ENCODE measurements at regions not wholly inside any gene's neighbourhood (a gene's known extent, or its start where the extent isn't known, plus 50 kb on each side); places are given as distances from the start of the nearest gene placed in this dataset.
A peak's percentile ranks its signal among the peaks of the same experiment; 100 is the strongest.

- DNase-seq = no peak
Observed at GRCh38 chr6:43946641-43947363, 176.8 kb downstream of the VEGFA start.

GRCh38 chr6:43945768-43946080 is 175.7 kb downstream of the VEGFA start:
- no peak for DNase-seq

DNA sequence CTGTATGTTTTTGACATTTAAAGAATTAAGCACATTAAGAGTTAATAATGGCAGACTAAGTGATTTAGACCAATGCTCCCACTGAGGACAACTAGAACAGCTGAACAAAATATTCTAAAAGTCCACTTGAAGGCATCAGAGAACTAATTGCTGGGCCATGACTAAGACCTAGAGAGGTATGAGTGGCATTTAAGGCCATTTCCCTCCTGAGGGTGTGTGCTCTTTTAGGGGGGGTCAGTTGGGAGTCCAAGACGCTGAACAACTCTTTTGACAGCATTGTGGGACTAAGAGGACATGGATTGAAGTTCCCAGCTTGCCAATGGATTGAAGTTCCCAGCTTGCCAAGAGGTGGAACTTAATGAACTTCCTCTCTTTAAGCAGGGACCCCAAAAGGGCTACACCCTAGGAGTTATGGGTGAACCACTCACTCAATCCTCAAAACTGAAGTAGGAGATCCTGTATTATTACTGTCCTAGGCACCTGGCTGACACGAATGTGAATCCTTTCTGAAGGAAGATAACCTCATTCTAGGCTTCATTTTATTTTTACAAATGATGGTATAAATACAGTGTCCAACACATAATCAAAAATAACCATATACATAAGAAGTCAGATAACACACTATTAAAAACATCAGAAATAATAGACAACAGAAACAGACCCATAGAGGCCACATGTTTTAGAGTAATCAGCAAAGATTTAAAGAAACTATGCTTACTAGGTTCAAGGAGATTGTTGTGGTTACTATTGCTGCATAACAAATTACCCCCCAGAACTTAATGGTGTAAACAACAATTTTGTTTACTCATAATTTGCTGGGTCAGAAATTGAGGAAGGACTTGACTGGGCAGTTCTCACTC is 175.1 kb downstream of the VEGFA start:
- no peak for DNase-seq

- DNase-seq = no peak
Observed at GRCh38 chr6:43943781-43944250, 173.8 kb downstream of the VEGFA start.

DNA sequence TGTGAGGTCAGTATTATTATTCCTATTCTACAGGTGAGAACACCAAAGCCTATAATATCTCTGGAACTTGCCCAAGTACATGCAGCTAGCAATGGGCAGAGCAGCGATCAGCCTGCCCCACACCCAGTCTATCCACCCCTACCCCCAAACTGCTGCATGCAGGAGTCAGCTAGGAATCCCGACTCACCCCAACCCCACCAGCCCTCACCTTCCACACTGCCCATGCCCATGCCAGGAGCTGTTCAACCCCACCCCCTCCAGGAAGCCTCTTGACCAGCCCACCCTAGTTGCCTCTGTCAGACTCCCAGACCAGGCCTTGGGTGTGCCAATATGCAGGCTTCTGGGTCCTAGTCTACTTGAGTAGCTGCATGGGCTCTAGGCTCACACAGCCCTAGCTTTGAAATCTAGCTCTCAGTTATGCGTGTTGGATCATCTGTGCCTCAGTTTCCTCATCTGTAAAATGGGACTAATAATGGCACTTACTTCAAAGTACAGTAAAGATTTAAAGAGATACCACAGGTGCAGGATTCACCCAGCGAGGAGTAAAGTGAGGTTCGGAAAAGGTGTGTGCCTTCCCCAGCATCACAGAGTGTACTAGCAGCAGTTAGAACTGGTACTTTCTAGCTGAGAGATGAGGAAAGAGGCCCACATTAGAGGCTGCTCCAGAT is 173.2 kb downstream of the VEGFA start:
- DNase-seq = no peak

- DNase-seq = no peak
Observed at GRCh38 chr6:43942616-43943015, 172.6 kb downstream of the VEGFA start.

DNA sequence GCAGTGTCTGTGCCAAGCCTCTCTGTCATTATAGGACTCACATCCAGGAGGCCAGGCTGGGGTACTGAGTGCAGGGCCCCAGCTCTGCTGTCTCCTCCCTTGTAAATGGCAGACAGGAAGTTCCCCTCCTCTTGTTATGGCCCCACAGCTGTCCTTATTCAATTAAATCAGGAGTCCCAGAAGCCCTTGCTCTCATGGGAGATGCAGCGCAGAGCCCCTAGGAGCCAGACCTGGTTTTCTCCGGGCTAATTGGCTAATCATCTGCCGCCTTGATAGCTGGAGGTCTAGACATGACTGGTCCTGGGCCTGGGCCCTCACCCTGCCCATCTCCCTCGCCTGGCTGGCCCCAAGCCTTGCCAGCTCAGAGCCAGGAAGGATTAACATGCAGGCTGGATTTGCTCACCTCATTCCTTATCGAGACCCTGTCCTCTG is 172.0 kb downstream of the VEGFA start:
- DNase-seq = peak; percentile 32

DNA sequence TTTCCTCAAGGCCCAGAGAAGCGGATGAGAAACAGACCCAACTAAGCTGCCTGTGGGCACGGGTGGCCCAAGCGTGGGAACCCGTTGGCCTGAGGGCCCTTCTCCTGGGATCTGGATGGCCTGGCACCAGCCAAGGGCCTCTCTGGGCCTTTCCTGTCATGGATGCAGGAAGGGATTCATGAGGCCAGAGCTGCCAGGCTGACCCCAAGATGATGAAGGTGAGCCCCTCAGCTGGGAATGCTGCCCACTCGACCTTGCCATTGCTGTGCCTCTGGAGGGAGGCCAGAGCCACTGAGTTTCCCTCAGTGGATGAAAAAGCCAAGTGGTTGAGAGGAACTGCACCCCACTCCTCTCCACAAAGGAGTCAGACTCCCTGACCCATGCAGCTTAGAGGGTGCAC is 171.2 kb downstream of the VEGFA start:
- no peak for DNase-seq

DNA sequence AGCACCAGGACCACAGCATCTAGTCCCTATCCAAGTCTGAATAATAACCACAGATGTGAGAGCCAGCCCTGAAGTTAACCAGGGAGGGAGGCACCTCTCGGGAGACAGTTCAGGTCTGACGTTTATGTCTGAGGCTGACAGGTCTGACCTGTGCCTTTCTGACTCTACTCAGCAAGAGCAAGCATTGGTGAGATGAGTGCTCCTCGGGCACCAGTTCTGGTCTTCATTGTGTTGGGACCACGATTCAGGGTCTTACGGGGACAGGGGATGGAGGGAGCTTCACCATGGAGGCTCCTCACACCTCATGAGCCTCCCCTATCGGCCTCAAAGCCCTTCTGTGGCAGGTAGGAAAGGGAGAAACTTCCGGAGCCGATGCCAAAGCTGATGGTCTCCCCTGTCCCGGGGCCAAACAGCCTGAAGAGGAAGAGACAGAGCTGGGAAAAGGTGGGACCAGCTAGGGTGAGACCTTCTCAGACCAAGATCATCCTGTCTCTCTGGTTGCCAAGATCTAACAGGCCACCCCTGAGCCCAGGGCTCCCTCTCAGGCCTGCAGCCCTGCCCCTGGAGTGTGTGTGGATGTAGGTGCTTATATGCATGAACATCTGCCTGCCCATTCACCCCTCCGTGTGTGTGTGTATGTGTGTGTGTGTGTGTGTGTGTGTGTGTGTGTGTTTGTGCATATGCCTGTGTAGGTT is 170.5 kb downstream of the VEGFA start:
- no peak for DNase-seq

- DNase-seq = no peak
Observed at GRCh38 chr6:43940071-43940392, 170.0 kb downstream of the VEGFA start.

DNA sequence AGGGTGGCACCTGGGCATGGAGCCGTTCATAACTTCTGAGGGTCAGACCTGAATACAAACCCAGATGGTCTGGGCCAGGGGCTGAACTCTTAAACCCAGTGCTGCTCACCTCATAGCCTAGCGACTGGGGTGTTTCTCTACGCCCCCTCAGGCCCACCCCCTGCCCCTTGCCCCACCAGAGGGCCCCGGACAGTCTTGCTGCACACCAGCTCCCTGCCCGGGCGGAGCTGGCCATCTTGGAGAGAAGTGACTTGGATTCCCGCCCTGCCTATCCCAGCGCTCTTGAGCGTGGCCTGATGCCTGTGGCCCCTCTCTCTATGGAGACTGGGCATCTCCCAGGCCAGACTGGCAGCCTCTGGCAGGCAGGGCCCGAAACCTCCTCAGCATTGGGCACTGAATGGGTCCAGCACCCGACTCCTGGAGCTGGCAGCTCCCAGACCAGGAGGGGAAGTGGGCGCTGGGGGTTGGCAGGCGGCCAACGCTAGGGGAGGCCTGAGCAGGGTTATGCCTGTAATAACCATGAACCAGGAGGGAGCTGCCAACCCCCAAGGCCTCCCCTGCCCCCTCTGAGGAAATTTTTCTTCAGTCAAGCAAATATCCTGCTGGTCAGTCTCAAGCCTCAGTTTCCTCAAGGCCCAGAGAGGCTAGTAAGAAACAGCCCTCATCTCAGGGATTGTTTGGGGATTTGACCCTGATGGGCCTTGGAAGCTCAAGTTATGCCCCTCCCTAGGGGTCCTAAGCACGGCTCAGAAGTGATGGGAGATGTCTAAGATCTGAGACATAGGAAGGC is 169.5 kb downstream of the VEGFA start:
- DNase-seq = no peak

GRCh38 chr6:43938178-43939105 is 168.4 kb downstream of the VEGFA start:
- DNase-seq = no peak

- no peak for DNase-seq
Observed at GRCh38 chr6:43937236-43938177, 167.5 kb downstream of the VEGFA start.

GRCh38 chr6:43936476-43936875 is 166.5 kb downstream of the VEGFA start:
- no peak for DNase-seq

- DNase-seq = no peak
Observed at GRCh38 chr6:43935921-43936439, 166.0 kb downstream of the VEGFA start.

DNA sequence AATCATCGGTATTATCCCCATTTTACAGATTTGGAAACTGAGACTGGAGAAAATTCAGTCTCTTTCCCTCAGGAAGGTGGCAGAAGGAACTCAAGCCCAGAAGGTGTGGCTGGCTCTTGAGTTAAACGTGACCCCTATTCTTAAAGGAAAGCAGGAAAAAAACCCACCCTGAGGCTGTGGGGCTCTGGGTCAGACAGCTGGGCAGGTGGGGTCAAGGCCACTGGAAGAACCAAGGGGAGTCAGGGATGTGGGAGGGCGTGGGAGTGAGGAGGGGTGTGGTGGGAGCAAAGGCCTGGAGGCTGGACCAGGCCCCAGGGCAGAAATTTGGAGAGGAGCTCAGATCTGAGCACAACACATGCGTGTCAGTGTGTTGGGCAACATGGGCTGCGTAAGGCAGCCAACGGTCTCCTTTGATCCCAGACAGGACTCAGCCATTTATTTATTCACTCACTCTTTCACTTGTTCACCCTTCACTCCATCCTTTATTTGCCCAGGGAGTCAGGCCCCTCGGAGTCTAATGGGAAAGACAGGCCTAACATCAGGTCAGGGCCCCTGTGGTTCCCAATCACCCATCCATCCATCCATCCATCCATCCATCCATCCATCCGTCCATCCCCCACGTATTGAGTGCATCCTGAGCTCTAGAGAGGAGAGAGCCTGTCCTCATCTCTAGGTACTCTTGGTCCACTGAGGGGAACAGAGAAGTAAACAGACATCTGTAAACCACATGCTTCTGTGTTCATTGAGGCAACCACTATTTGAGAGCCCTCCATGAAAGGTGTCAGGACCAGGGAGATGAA is 165.0 kb downstream of the VEGFA start:
- no peak for DNase-seq

DNA sequence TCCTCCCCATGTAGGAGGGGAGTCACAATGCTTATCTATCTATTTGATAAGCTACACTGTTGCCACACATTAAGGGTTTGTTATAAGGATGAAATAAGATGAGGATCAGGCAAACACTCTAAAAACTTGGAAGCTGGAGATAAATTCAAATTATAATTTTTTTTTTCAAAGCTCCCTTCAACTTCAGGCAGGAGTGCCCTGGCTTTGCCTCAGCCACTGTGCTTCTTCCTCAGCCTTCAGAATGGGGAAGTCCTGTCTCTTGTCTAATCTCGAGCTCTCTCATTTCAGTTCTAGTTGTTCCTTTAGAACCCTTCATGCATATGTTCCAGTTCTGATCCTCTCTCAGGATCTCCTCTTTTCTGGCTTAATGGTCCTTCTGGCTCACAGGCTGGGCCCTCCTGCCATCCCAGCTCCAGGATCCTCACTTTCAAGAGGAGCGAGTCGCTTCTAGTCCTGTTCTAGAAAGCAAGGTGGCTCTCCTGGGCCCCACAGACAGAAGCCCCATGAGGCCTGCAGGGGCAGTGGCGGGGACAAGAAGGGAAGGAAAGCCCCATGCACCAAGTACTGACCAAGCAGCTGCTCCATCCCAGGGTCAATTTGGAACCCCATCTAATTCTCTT is 164.3 kb downstream of the VEGFA start:
- no peak for DNase-seq

GRCh38 chr6:43933148-43933885 is 163.3 kb downstream of the VEGFA start:
- no peak for DNase-seq
